Fibroblast of mammary gland (primary cell): ENCODE measurements at regions not wholly inside any gene's neighbourhood (a gene's known extent, or its start where the extent isn't known, plus 50 kb on each side); places are given as distances from the start of the nearest gene placed in this dataset.

Source experiments
- DNase-seq: peaks from one replicate; pipeline ENCODE4 v3.0.0-alpha.2; 2010; ENCODE audit warnings: low read depth
- H3K4me3 ChIP-seq: 2 replicates; pipeline ENCODE4 v1.5.1; 2011; ENCODE audit warnings: low read depth, mild to moderate bottlenecking, low read length, moderate library complexity; ENCODE audit not compliant: control insufficient read depth
- CTCF ChIP-seq: conservative IDR thresholded peaks from 2 replicates; pipeline ENCODE4 v1.5.1; 2011; ENCODE audit warnings: low read depth, low read length, inconsistent platforms; ENCODE audit not compliant: control insufficient read depth, insufficient read depth

GRCh38 chr17:14637260-14637659 lies 336.4 kb downstream of the HS3ST3B1 start:
- no peak overlapping the region for H3K4me3 ChIP-seq
- no peak for TF ChIP-seq CTCF
- DNase-seq = no peak

DNA sequence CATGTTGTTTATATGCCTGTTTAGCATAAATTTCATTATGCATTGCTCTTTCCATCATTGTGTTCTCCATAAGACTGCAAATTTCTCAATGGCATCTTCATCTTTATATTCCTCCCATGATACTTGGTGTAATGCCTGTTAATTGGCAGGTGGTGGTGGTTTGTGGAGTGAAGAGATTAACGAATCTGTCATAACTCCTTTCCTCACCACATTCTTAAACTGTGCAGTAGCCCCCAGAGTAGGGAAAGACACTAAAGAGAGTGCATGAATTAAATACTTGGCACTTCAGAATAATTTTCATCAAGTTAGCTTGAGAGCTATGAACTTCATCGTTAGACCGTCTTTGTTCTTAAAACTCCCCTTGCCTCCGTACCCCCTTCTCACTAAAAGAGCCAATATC lies 329.7 kb downstream of the HS3ST3B1 start:
- no peak for DNase-seq
- H3K4me3 ChIP-seq = no peak overlapping the region
- TF ChIP-seq CTCF = no peak

- DNase-seq = no peak
- no peak for TF ChIP-seq CTCF
- no peak overlapping the region for H3K4me3 ChIP-seq
These were observed 329.2 kb downstream of the HS3ST3B1 start for GRCh38 chr17:14630046-14630445.

DNA sequence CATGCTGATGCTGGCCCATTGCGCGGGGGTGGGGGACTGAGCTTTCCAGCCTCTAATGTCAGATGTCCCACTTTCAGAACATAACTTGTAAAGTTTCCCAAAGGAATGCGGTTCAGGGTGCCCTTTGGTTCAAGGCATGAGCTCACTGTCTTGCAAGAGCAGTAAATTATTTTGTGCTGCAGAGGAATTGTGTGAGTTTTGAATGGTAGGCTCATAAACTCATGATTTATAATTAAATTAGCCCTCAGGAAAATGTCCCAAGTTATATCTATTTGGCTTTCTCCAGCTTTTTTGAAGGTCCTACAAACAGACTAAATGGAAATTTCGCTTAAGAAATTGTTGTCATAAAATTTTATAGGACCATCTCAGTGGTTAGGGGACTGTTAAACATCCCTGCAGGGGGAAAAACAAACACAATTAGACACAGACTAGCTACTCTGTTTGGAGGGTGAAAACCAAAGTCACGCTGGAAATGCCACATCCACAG lies 321.8 kb downstream of the HS3ST3B1 start:
- no peak overlapping the region for H3K4me3 ChIP-seq
- no peak for DNase-seq
- TF ChIP-seq CTCF = no peak

DNA sequence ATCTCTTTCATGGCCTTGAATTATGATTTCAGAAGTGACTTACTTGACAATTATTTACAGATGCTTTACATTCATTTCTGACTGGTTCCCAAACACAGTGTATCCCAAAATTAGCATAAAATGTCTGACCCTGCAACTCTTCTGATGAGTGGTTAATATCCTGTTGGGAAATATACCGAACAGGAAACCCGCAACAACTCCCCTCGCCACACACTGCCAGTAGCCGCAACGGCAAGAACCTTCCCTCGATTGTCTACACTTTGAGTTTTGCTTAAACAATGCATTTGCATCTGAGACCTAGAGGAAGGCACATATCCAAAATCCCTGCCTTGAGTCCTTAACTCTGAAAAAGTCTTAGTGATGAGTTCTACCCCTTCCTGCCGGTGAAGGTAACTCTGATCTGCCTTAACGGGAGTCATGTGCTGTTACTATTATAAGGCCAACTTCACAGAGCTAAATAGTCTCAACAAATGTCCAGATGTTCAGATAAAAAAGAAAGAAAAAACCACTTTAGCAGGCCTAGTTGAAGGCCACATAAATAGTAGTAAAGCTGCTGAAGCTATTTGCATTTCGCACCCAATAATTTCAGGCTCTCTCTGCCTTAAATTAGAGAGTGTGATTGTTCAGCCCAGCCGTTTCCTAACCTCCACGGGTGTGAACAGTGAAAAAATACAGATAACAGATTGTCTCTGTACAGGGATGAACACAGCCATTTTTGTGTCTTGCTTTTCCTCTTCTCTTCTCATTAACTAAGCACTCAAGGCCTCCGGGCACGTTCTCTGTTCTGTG lies 321.1 kb downstream of the HS3ST3B1 start:
- TF ChIP-seq CTCF = no peak
- no peak for DNase-seq
- no peak overlapping the region for H3K4me3 ChIP-seq

GRCh38 chr17:14619821-14620220 lies 318.9 kb downstream of the HS3ST3B1 start:
- DNase-seq = no peak
- no peak for TF ChIP-seq CTCF
- H3K4me3 ChIP-seq = no peak overlapping the region

DNA sequence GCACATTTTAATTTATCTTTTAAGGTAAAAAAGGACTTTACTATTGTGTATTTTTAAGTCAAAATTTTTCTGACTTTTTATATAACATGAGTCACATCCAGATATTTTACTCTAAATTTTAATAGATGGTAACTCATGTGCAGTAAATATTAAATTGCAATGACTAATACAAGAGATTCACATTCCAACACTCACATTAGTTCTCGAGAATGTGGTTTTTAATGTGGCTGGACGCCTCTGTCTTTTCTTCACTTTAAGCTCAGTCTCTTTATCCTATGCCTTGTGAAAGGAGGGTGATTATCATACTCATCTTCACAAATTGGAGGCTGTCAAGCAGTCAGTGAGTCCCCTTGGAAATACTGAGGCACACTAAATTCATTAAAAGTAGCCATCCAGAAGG lies 315.6 kb downstream of the HS3ST3B1 start:
- TF ChIP-seq CTCF = no peak
- DNase-seq = no peak
- no peak overlapping the region for H3K4me3 ChIP-seq
